ENCODE measurements at regions not wholly inside any gene's neighbourhood (a gene's known extent, or its start where the extent isn't known, plus 50 kb on each side); places are given as distances from the start of the nearest gene placed in this dataset.

GRCh38 chr4:24727390-24728224, 67.8 kb upstream of the SOD3 start:
- Histone ChIP-seq H3K9me2 (no peaks in the 10 kb centered on the region), H3K4me3 (ENCODE audit: low read depth in 2 of 2, low read length in 1 of 2) (no peak overlapping the region), H3K36me3 (replicated peaks in 1 of 2; ENCODE audit: control insufficient read depth in 1 of 2, insufficient read depth in 2 of 2, low read length in 1 of 2) (no peaks in the 10 kb centered on the region), H2AFZ (ENCODE audit: low read depth) (no peak overlapping the region), H3K27ac (ENCODE audit: low read depth in 2 of 2, low read length in 1 of 2) (no peak overlapping the region), H4K20me1 (ENCODE audit: insufficient read depth) (no peaks in the 10 kb centered on the region), H3K4me1 (ENCODE audit: control insufficient read depth in 1 of 2, insufficient read depth in 2 of 2, low read depth in 1 of 2, low read length in 1 of 2) (peaks cover 0 to 5% of the 10 kb centered on the region in 2 experiments; a peak in 2 of 4 replicates), H3K9me3 (no peaks in the 10 kb centered on the region), H3K27me3 (ENCODE audit: insufficient read depth) (no peaks in the 10 kb centered on the region), H3F3A (replicated peaks; ENCODE audit: insufficient read depth) (no peaks in the 10 kb centered on the region), H3K9ac (no peak overlapping the region), H3K79me2 (ENCODE audit: insufficient read depth) (no peaks in the 10 kb centered on the region), H3K4me2 (no peak overlapping the region)
- ChIA-PET CTCF (no interaction called here), POLR2A (no interaction called here)
- no peak for DNase-seq
- TF ChIP-seq TEAD4 (IDR thresholded peaks at IDR 0.05; ENCODE audit: borderline replicate concordance, insufficient read depth), result no peak
- TF ChIP-seq, protein P1, sequence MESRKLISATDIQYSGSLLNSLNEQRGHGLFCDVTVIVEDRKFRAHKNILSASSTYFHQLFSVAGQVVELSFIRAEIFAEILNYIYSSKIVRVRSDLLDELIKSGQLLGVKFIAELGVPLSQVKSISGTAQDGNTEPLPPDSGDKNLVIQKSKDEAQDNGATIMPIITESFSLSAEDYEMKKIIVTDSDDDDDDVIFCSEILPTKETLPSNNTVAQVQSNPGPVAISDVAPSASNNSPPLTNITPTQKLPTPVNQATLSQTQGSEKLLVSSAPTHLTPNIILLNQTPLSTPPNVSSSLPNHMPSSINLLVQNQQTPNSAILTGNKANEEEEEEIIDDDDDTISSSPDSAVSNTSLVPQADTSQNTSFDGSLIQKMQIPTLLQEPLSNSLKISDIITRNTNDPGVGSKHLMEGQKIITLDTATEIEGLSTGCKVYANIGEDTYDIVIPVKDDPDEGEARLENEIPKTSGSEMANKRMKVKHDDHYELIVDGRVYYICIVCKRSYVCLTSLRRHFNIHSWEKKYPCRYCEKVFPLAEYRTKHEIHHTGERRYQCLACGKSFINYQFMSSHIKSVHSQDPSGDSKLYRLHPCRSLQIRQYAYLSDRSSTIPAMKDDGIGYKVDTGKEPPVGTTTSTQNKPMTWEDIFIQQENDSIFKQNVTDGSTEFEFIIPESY (IDR thresholded peaks at IDR 0.05; ENCODE audit: borderline replicate concordance, low read depth), result no peak
- TF ChIP-seq RXRA (IDR thresholded peaks at IDR 0.05; ENCODE audit: borderline replicate concordance, low read depth), result no peak
- no peak for TF ChIP-seq NFIC (IDR thresholded peaks at IDR 0.05; ENCODE audit: borderline replicate concordance)
- no peak for TF ChIP-seq GATA2 (CRISPR knock-in tag; IDR thresholded peaks at IDR 0.05)
- no peak for TF ChIP-seq GABPA (IDR thresholded peaks at IDR 0.05; ENCODE audit: low read depth)
- no peak for TF ChIP-seq SIN3A (IDR thresholded peaks at IDR 0.05; ENCODE audit: borderline replicate concordance, low read depth, low read length)
- WGBS (ENCODE audit: low lambda C conversion rate), result 40% methylated on average over 13 of the region's 13 CpGs

- ChIA-PET POLR2A (no interaction called here), CTCF (interaction anchor here (1.0 kb wide), 1 partner anchor 241 kb away, joined by 5 read pairs; no protein-coding TSS in a partner anchor)
- no peaks in the 10 kb centered on the region for H3K9me2 ChIP-seq
- H3K9ac ChIP-seq, result no peak overlapping the region
- DNase-seq, result no peak
- H3K4me3 ChIP-seq (ENCODE audit: low read depth in 2 of 2, low read length in 1 of 2), result no peak overlapping the region
- no peaks in the 10 kb centered on the region for H3K27me3 ChIP-seq (ENCODE audit: insufficient read depth)
- no peaks in the 10 kb centered on the region for H3K79me2 ChIP-seq (ENCODE audit: insufficient read depth)
- H2AFZ ChIP-seq (ENCODE audit: low read depth), result no peak overlapping the region
- no peaks in the 10 kb centered on the region for H4K20me1 ChIP-seq (ENCODE audit: insufficient read depth)
- H3K9me3 ChIP-seq, result no peaks in the 10 kb centered on the region
- H3K36me3 ChIP-seq (replicated peaks in 1 of 2; ENCODE audit: control insufficient read depth in 1 of 2, insufficient read depth in 2 of 2, low read length in 1 of 2), result no peaks in the 10 kb centered on the region
- H3F3A ChIP-seq (replicated peaks; ENCODE audit: insufficient read depth), result no peaks in the 10 kb centered on the region
- TF ChIP-seq EZH2phosphoT487 (IDR thresholded peaks at IDR 0.05; ENCODE audit: borderline replicate concordance, low read depth) (no peak), FOXM1 (IDR thresholded peaks at IDR 0.05; ENCODE audit: low read depth) (no peak), RXRA (IDR thresholded peaks at IDR 0.05; ENCODE audit: borderline replicate concordance, low read depth) (no peak), EP300 (IDR thresholded peaks at IDR 0.05; ENCODE audit: borderline replicate concordance in 1 of 2, low read depth in 1 of 2, low read length in 1 of 2) (no peak), JUND (IDR thresholded peaks at IDR 0.05) (no peak), FOSL2 (IDR thresholded peaks at IDR 0.05; ENCODE audit: borderline replicate concordance, low read depth) (no peak), MEF2A (IDR thresholded peaks at IDR 0.05; ENCODE audit: borderline replicate concordance, low read depth) (no peak), FOXJ3 (CRISPR knock-in tag; IDR thresholded peaks at IDR 0.05) (no peak), RCOR1 (IDR thresholded peaks at IDR 0.05; ENCODE audit: low read length) (no peak), RFX5 (IDR thresholded peaks at IDR 0.05; ENCODE audit: low read length) (no peak), USF1 (IDR thresholded peaks at IDR 0.05; ENCODE audit: borderline replicate concordance, low read depth) (no peak)
- TF ChIP-seq, protein P2, sequence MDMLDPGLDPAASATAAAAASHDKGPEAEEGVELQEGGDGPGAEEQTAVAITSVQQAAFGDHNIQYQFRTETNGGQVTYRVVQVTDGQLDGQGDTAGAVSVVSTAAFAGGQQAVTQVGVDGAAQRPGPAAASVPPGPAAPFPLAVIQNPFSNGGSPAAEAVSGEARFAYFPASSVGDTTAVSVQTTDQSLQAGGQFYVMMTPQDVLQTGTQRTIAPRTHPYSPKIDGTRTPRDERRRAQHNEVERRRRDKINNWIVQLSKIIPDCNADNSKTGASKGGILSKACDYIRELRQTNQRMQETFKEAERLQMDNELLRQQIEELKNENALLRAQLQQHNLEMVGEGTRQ (IDR thresholded peaks at IDR 0.05; ENCODE audit: borderline replicate concordance, low read depth, low read length), result no peak
- H3K27ac ChIP-seq (ENCODE audit: low read depth in 2 of 2, low read length in 1 of 2), result no peak overlapping the region
- peaks cover 0 to 5% of the 10 kb centered on the region in 2 experiments; a peak in 2 of 4 replicates for H3K4me1 ChIP-seq (ENCODE audit: control insufficient read depth in 1 of 2, insufficient read depth in 2 of 2, low read depth in 1 of 2, low read length in 1 of 2)
- H3K4me2 ChIP-seq, result no peak overlapping the region
- WGBS (ENCODE audit: low lambda C conversion rate), result 54% methylated on average over 6 of the region's 6 CpGs
Measured at GRCh38 chr4:24729119-24729730, 66.1 kb upstream of the SOD3 start.

Data from SK-N-SH (cell line).